IPS-NIHi7 (cell line): ENCODE measurements at regions not wholly inside any gene's neighbourhood (a gene's known extent, or its start where the extent isn't known, plus 50 kb on each side); places are given as distances from the start of the nearest gene placed in this dataset.
A peak's percentile ranks its signal among the peaks of the same experiment; 100 is the strongest.

Source experiments
- DNase-seq: peaks from one replicate; pipeline ENCODE4 v3.0.0; 2012; ENCODE audit warnings: mixed read lengths; ENCODE audit errors: extremely low spot score

- DNase-seq, result no peak
Measured at GRCh38 chr2:104438481-104438880, 415.4 kb upstream of the POU3F3 start.

- DNase-seq, result no peak
Measured at GRCh38 chr2:104443145-104443544, 410.8 kb upstream of the POU3F3 start.

- DNase-seq, result no peak
Measured at GRCh38 chr2:104444392-104444791, 409.5 kb upstream of the POU3F3 start.

DNA sequence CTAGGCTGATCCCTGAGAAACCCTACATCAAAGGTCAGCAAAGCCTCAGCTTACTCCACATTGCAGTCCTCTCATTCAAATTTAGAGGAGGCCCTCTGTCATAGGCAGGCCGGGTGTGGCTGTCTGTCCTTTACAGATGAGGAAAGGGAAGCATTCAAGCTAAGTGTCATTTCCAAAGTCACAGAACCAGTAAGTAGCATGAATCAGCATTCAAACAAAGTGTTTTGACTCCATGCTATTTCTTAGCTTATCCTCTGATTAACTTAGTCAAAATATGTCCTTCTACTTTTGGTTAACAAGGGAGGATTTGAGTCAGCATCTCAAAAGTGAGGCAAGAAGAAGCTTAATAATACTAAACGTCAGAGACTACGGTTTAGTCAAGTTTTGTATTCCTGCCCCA lies 409.0 kb upstream of the POU3F3 start:
- no peak for DNase-seq

- no peak for DNase-seq
Measured at GRCh38 chr2:104447831-104448434, 406.0 kb upstream of the POU3F3 start.

DNA sequence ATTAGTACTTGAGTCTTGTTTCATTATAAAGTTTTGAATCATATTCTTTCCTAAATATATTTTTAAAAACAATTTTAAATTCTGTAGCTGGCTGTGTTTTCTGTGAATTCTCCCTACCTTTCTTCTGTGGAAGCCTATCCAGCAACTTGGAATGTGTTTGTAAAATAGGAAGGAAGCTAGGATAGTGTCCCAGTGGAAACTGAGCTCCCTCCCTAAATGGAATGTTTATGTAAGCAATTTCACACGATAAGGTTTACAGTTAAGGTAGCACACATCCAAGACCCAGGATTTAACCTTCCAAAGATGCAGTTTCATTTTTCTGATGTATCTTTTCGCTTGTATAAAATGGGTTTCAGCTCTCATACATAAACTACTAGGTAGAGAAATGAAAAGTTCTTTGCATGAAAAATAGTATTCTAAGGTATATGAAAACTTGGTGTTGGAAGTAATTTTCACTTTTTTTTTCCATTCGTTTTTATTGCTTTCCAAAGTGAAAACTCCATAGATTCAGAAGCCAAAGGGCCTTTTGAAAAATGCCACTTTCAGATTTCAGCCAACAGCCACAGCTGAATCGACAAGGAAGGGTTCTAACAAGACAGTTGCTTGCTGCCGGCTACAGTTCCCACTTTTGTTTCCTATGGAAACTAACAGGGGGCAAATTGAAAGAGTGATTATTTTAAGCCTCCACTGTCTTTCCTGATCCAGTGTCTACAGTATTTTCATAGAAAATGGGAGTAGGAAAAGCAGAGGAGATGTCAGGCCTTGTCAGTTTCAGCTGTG lies 405.1 kb upstream of the POU3F3 start:
- no peak for DNase-seq

DNA sequence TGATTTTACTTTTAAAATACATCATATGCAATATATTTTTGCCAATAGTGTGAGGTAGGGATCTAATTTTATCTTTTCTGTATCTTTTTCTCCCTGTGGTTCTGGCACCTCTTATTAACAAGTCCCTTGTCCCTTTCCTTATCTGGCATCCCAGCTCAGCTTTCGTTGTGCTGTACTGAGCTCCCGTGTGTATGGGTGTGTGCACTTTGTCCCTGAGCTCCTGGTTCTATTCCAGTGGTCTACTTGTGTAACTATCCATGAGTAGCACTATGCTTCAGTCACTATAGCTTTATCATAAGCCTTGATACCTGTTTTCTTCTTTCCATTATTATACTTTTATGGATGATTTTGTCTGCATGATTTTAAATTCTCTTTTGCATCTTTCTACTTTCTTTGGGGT lies 401.4 kb upstream of the POU3F3 start:
- no peak for DNase-seq

- no peak for DNase-seq
Measured at GRCh38 chr2:104462731-104463130, 391.2 kb upstream of the POU3F3 start.

GRCh38 chr2:104465981-104466380 lies 387.9 kb upstream of the POU3F3 start:
- DNase-seq, result no peak

- no peak for DNase-seq
Measured at GRCh38 chr2:104468846-104469245, 385.1 kb upstream of the POU3F3 start.

DNA sequence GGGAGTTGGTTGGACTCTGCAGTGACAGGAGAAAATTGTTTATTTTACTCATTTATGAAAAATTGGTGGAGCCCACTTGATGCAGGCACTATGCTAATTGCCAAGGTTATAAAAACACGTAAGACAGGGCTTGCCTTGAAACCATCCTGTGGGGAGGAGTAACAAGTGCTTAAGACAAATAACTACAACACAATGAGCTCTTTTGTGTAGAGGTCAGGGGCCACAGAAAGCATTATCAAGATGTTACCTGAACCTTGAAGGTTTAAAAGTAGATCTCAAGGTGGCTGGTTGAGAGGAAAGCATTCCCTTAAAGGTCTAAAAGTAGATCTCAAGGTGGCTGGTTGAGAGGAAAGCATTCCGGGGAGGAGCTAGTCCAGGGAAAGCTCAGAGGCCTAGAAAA lies 381.8 kb upstream of the POU3F3 start:
- DNase-seq, result no peak

DNA sequence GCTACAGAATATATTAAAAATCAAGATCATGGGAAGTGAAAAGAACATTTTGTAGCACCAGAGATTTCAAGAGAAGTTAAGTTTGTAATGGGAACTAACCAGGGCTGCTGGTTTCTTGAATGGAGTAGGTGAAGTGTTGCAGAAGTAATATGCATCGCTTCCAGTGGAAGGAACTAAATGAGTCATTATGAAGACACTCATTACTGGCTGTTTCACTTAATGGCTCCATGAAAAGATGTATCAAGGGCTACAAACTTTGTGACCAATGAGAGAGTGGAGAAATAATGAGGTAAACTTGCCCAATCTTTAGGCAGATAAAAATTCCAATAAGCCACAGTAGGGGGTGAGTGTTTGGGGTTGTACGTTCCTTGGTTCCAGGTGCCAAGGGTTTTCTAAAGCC lies 380.4 kb upstream of the POU3F3 start:
- DNase-seq, result no peak

DNA sequence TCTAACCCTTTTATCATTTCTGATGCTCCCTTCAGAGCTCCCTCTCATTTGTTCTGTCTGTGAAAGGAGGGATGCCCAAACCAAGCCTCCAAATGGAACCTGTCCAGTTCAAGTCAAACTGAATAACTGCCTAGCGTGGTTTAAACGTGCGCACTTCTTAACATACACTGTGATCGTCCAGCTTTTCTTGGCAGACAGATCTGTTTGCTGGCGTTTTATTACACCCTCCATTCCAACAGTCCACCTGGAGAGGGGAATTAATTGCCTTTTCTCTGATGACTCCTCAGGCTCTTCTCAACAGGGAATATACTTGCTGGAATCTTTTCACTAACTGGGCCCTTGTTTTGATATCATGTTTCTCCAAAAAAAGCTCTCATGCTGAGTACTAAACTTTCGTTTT lies 379.2 kb upstream of the POU3F3 start:
- DNase-seq, result no peak

GRCh38 chr2:104476075-104476474 lies 377.8 kb upstream of the POU3F3 start:
- no peak for DNase-seq

DNA sequence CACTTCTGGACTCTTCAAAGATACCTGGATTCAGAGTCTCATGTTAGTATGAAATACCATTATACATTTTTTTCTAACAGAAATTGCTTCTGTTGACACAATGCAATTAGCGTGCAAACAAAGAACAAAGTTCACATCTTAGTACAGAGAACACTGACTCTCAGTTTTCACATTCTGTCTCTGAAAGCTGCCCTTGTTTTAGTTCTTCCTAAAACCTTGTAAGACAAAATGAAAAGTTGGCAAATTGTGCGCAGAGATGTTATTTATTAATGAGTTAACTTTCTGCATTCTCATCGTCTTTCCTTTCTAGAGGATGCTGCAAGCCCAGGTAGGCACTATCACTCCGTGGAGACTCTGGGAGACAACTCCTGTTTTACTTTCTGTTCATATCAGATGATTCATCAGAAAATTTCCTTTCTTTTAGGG lies 377.3 kb upstream of the POU3F3 start:
- DNase-seq, result no peak

DNA sequence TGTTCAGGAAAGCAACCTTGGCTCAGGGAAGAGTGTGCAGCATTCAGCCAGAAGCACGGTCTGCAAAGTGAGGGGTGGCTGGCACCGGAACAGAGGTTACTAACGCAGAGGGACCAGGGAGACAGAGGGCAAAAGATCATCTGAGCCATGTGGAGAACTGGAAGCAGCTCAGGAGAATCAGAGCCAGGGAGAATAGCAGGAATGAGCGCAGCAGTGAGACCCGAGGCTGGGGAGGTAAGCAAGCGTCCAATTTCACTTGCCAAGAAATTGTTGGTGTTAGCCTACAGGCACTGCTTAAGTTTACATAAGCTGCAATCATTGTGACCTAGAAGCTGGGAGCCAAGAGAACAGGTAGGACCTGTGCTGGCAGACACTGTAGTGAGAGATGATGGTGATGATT lies 372.6 kb upstream of the POU3F3 start:
- no peak for DNase-seq

GRCh38 chr2:104487366-104487765 lies 366.5 kb upstream of the POU3F3 start:
- DNase-seq, result no peak

- no peak for DNase-seq
Measured at GRCh38 chr2:104493698-104494097, 360.2 kb upstream of the POU3F3 start.

- DNase-seq, result no peak
Measured at GRCh38 chr2:104501342-104501741, 352.6 kb upstream of the POU3F3 start.

- no peak for DNase-seq
Measured at GRCh38 chr2:104501929-104502328, 352.0 kb upstream of the POU3F3 start.

GRCh38 chr2:104502901-104503300 lies 351.0 kb upstream of the POU3F3 start:
- DNase-seq, result peak; percentile 16

DNA sequence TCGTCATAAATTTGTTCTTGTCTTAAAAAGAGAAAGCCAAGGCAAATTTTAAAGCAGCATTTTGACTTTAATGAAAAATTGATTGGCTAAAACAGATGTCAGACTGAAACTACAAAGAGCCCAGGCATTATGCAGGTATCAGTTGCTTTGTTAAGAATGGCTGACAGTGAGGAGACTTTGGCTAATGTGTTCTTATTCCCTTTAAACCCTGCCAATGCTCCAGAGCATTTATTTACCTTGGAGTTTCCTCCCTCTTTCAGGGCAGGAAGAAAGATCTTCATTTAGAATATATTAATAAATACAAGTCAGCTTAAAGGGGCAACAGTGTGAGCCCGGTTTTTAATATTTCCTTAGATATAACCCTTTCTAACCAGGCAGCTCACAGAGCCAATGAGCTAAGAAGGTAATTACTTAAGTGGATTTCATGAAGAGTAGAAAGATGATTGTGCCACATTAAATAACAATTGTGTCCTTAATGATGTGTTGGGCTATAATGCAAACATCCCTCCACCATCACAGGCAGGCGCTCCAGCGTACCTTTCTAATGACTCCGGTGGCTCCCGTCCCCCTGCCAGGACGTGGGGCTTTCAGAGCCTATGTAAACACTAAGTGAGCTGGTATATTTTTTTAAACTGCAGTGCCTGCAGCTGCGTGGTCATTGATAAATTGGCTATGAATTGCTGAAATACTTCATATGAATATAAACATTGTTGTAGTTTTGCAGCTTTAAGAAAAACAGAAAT lies 349.4 kb upstream of the POU3F3 start:
- peak; percentile 27 for DNase-seq

DNA sequence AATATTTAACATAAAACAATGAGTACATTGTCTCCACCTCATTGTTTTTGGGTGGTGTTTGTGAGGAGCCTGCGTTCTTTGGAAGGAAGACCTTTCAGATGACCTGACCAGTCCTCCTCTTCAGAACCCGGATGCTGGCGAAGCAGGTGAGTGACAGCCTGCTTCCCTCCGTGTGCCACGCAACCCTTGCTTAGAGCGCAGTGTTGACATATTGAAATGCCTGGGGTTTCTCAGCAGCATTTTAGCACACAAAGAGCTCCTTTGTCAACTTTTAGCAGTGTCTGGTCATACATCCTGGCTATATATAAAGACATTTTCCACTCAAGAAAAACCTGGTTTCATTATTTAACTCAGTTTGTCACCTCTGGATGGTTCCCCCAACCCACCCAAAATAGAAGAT lies 335.7 kb upstream of the POU3F3 start:
- no peak for DNase-seq
